Breast epithelium (tissue), 4 donors: ENCODE measurements at regions not wholly inside any gene's neighbourhood (a gene's known extent, or its start where the extent isn't known, plus 50 kb on each side); places are given as distances from the start of the nearest gene placed in this dataset.

ENCODE experiments used
- DNase-seq, 2 donors: peaks; one replicate each; pipeline ENCODE4 v3.0.0-alpha.2; 2019; ENCODE audit warnings: low spot score in 2 of 2
- H3K27ac ChIP-seq, 2 donors: fragments of 200-600 bp; sonication (generic) in 1 of 2; one replicate each; pipeline ENCODE4 v1.5.1; 2016 to 2019; ENCODE audit warnings: mild to moderate bottlenecking in 1 of 2
- H3K27me3 ChIP-seq, 2 donors: fragments of 200-600 bp; sonication (generic) in 1 of 2; one replicate each; pipeline versions ENCODE4 v1.5.1 to v1.6.0; 2017 to 2019; ENCODE audit warnings: control low read depth in 1 of 2, mild to moderate bottlenecking in 1 of 2
- H3K36me3 ChIP-seq: fragments of 200-600 bp; one replicate; pipeline ENCODE4 v1.5.1; 2019
- H3K4me1 ChIP-seq, 2 donors: fragments of 200-600 bp; sonication (generic); one replicate each; pipeline ENCODE4 v1.5.1; 2016 to 2019; ENCODE audit warnings: control low read depth in 1 of 2
- H3K4me3 ChIP-seq, 3 donors: fragments of 200-600 bp; sonication (generic); 1 replicate in 2 of 3; 2 replicates in 1 of 3; pipeline ENCODE4 v1.5.1; 2016 to 2019; ENCODE audit warnings: mild to moderate bottlenecking in 3 of 3, moderate library complexity in 2 of 3
- H3K9me3 ChIP-seq, 2 donors: fragments of 200-600 bp; sonication (generic) in 1 of 2; one replicate each; pipeline ENCODE4 v1.5.1; 2016 to 2019; ENCODE audit warnings: control low read depth in 1 of 2
- POLR2A ChIP-seq: fragments of 450-650 bp; IDR thresholded peaks from one replicate; pipeline ENCODE4 v1.6.1; 2016; ENCODE audit warnings: antibody characterized with exemption, mild to moderate bottlenecking, moderate library complexity
- POLR2AphosphoS5 ChIP-seq, 3 donors: sonication (generic); formaldehyde crosslinking; IDR thresholded peaks; one replicate each; pipeline ENCODE4 v1.6.1; 2017; ENCODE audit warnings: antibody characterized with exemption in 3 of 3
- intact Hi-C: fragments of 100-400 bp; cut with DNase I; formaldehyde crosslinking; loops from one replicate; pipeline ENCODE4 v1.15.1; 2023; ENCODE audit warnings: low total_unique reads
- TF ChIP-seq, protein P1 (sequence below), 3 donors: fragments of 450-650 bp; IDR thresholded peaks; one replicate each; pipeline ENCODE4 v1.5.1; 2016 to 2017; ENCODE audit warnings: antibody characterized with exemption in 3 of 3, mild to moderate bottlenecking in 3 of 3, moderate library complexity in 3 of 3

DNA sequence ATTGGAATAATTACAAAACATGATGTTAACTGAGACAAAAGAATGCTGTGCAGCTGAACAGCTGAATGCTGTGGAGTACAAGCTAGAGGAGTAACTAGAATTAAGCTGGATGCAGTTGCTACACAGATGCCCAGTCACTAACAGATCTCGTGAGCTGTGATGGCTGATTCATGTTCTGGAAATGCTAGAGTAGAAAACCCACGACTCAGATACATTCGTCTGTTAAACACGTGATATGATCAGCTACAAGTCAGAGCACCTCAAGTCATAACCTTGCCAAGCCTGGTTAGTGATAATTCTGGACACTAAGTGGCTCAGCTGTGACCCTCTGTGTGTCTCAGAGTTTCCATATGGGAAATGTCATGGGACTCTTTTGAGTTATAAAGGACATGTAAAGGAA is 89.7 kb upstream of the ESRRG start:
- Histone ChIP-seq H3K4me3 (no peak overlapping the region), H3K4me1 (no peaks in the 10 kb centered on the region), H3K9me3 (no peaks in the 10 kb centered on the region), H3K27me3 (no peaks in the 10 kb centered on the region), H3K36me3 (no peaks in the 10 kb centered on the region), H3K27ac (no peak overlapping the region)
- no peak for TF ChIP-seq POLR2AphosphoS5 (IDR thresholded peaks at IDR 0.05)
- TF ChIP-seq POLR2A: no peak
- TF ChIP-seq, protein P1, sequence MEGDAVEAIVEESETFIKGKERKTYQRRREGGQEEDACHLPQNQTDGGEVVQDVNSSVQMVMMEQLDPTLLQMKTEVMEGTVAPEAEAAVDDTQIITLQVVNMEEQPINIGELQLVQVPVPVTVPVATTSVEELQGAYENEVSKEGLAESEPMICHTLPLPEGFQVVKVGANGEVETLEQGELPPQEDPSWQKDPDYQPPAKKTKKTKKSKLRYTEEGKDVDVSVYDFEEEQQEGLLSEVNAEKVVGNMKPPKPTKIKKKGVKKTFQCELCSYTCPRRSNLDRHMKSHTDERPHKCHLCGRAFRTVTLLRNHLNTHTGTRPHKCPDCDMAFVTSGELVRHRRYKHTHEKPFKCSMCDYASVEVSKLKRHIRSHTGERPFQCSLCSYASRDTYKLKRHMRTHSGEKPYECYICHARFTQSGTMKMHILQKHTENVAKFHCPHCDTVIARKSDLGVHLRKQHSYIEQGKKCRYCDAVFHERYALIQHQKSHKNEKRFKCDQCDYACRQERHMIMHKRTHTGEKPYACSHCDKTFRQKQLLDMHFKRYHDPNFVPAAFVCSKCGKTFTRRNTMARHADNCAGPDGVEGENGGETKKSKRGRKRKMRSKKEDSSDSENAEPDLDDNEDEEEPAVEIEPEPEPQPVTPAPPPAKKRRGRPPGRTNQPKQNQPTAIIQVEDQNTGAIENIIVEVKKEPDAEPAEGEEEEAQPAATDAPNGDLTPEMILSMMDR (IDR thresholded peaks at IDR 0.05): no peak
- intact Hi-C loops: no loop called here
- no peak for DNase-seq

DNA sequence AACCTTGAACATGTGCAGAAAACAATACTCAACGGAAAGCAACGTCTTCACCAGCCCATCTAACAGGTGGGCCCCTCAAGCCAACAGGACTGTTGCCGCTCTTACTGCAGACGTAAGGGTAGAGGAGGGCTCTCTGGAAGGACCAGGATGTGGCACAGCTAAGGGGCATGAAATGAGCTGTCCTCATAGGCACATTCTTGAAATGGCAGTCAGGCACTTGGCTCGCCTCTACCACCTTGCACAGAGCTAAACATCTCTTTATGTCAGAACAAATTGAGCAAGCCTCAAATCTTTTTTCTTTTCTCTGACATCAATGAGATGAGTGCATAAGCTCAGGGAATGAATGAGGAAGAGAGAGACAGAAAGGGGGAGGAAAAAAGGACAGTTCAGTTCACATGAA is 86.4 kb upstream of the ESRRG start:
- Histone ChIP-seq H3K4me1 (no peaks in the 10 kb centered on the region), H3K9me3 (no peaks in the 10 kb centered on the region), H3K27me3 (no peaks in the 10 kb centered on the region), H3K27ac (no peak overlapping the region), H3K36me3 (no peaks in the 10 kb centered on the region), H3K4me3 (no peak overlapping the region)
- DNase-seq: no peak
- intact Hi-C loops: no loop called here
- TF ChIP-seq POLR2A (no peak), POLR2AphosphoS5 (IDR thresholded peaks at IDR 0.05) (no peak)
- TF ChIP-seq, protein P1 (IDR thresholded peaks at IDR 0.05): no peak

DNA sequence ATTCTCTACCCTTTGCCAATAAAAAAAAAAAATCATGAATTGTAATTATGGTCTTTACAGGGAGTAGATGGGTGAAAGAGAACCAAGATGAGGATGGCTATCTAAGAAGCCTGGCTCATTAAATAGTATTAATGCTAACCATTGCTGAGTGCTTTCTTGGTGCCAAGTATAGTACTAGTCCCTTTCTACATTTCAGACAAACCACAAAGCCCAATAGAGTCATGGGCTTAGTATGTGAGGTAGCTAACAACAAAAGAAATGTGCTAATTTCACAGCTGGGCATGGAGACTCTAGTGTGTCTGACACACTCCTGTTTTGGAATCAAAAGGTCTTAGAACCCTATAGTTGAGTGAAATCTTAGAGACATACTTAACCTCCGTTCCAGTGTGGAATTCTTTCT is 84.5 kb upstream of the ESRRG start:
- no peak overlapping the region for H3K27ac ChIP-seq
- no peaks in the 10 kb centered on the region for H3K36me3 ChIP-seq
- H3K4me1 ChIP-seq: no peaks in the 10 kb centered on the region
- H3K27me3 ChIP-seq: no peaks in the 10 kb centered on the region
- TF ChIP-seq POLR2AphosphoS5 (IDR thresholded peaks at IDR 0.05): no peak
- no peaks in the 10 kb centered on the region for H3K9me3 ChIP-seq
- intact Hi-C loops: no loop called here
- no peak for DNase-seq
- no peak overlapping the region for H3K4me3 ChIP-seq

DNA sequence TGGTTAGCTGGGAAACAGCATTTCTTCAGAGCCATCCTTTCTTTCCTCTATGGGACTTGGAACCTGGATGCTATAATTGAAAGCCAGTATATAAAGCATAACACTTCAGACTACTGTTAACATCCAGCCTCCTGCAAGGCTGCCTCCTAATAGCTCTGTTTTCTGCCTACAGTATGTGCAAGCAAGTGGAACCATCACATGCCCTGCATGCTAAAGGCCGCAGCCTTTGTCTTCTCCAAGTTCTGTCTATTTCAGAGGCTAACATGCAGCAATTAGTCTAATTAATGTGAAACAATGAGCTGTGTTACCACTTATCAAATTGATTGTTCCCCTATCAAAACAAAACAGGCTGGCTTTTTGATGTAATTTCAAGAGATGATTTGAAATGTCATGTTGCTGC is 82.7 kb upstream of the ESRRG start:
- intact Hi-C loops: no loop called here
- no peaks in the 10 kb centered on the region for H3K4me1 ChIP-seq
- TF ChIP-seq, protein P1 (IDR thresholded peaks at IDR 0.05): no peak
- TF ChIP-seq POLR2AphosphoS5 (IDR thresholded peaks at IDR 0.05) (no peak), POLR2A (no peak)
- no peak overlapping the region for H3K27ac ChIP-seq
- H3K27me3 ChIP-seq: no peaks in the 10 kb centered on the region
- no peaks in the 10 kb centered on the region for H3K36me3 ChIP-seq
- H3K4me3 ChIP-seq: no peak overlapping the region
- DNase-seq: no peak
- no peaks in the 10 kb centered on the region for H3K9me3 ChIP-seq

DNA sequence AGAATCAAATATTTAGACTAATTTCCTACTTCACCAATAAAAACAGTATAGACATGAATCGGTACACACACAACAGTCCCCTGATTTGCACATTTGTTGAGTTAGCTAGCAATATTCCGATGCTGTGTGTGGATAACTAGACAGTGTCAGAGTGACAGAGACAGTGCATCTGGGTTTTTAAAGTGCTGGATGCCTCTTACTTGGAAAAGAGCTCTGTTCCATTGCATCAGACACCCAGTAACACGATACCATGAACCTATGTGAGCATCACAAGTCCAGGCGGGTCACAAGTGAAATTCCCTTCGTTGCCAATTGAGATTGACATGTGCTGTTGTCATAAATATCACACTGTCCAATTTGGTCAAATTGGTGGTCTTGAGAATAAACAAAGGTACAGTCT is 82.0 kb upstream of the ESRRG start:
- Histone ChIP-seq H3K4me3 (no peak overlapping the region), H3K27ac (no peak overlapping the region), H3K36me3 (no peaks in the 10 kb centered on the region), H3K9me3 (no peaks in the 10 kb centered on the region), H3K4me1 (no peaks in the 10 kb centered on the region), H3K27me3 (no peaks in the 10 kb centered on the region)
- intact Hi-C loops: no loop called here
- DNase-seq: no peak
- TF ChIP-seq POLR2AphosphoS5 (IDR thresholded peaks at IDR 0.05): no peak
- no peak for TF ChIP-seq POLR2A
- TF ChIP-seq, protein P1 (IDR thresholded peaks at IDR 0.05): no peak

DNA sequence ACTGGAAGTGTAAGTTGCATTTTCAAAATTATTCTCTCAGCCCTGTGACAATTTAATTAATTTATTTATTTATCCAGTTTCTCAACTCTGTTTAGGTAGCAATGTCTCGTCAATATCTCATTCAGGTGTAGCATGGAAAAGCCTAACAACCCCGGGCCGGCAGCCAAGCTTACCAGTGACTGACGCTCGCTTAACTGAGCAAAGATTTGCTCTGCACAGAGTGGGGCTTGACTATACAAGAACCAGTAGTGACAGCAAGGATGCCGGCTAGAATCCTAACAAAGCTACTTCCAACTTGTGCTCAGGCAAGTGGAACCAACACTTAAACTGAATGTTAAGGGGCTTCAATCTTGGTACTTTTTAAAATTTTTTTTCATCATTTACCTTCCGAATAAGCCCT is 80.9 kb upstream of the ESRRG start:
- TF ChIP-seq, protein P1 (IDR thresholded peaks at IDR 0.05): no peak
- TF ChIP-seq POLR2AphosphoS5 (IDR thresholded peaks at IDR 0.05): no peak
- TF ChIP-seq POLR2A: no peak
- Histone ChIP-seq H3K4me3 (no peak overlapping the region), H3K27me3 (no peaks in the 10 kb centered on the region), H3K36me3 (no peaks in the 10 kb centered on the region), H3K9me3 (no peaks in the 10 kb centered on the region), H3K27ac (no peak overlapping the region), H3K4me1 (no peaks in the 10 kb centered on the region)
- DNase-seq: no peak
- intact Hi-C loops: no loop called here
